H1 (cell line): ENCODE measurements at regions not wholly inside any gene's neighbourhood (a gene's known extent, or its start where the extent isn't known, plus 50 kb on each side); places are given as distances from the start of the nearest gene placed in this dataset.
A peak's percentile ranks its signal among the peaks of the same experiment; 100 is the strongest.

Source experiments
- CTCF ChIA-PET: fragments of 300-600 bp; sonication (Branson Sonifier 250); formaldehyde crosslinking; loops from one replicate; lab custom pipeline; 2021; ENCODE audit not compliant: partially characterized antibody; lab: Charles Lee
- POLR2A ChIA-PET: fragments of 300-600 bp; sonication (Branson Sonifier 250); formaldehyde crosslinking; loops from one replicate; lab custom pipeline; 2021; ENCODE audit warnings: inconsistent platforms; ENCODE audit not compliant: partially characterized antibody; lab: Charles Lee
- DNase-seq, 2 experiments: peaks; one replicate each; pipeline versions ENCODE4 v3.0.0 to v3.0.0-alpha.2; 2010 to 2022; ENCODE audit warnings: low spot score in 2 of 2, low read depth in 1 of 2, mixed read lengths in 1 of 2
- FAIRE-seq: peaks from 2 replicates; lab custom pipeline; 2011; peaks lifted over from hg19 to GRCh38; lab: Jason Lieb, UNC
- H2AFZ ChIP-seq: 2 replicates; pipeline ENCODE4 v1.8.1; 2012; ENCODE audit warnings: low read length, inconsistent platforms
- H2AK5ac ChIP-seq: 2 replicates; pipeline ENCODE4 v1.6.1; 2013; ENCODE audit warnings: low read depth, low read length
- H2BK120ac ChIP-seq: replicated peaks from 2 replicates; pipeline ENCODE3; 2013; ENCODE audit warnings: low read depth, low read length, inconsistent platforms
- H2BK12ac ChIP-seq: 2 replicates; pipeline ENCODE4 v1.6.1; 2013; ENCODE audit warnings: low read depth, low read length
- H2BK15ac ChIP-seq: 2 replicates; pipeline ENCODE4 v1.6.1; 2013; ENCODE audit warnings: low read length
- H2BK20ac ChIP-seq: 2 replicates; pipeline ENCODE4 v1.6.1; 2013; ENCODE audit warnings: low read length
- H2BK5ac ChIP-seq: 2 replicates; pipeline ENCODE4 v1.6.1; 2013; ENCODE audit warnings: low read depth, low read length
- H3K14ac ChIP-seq: 2 replicates; pipeline ENCODE4 v1.6.1; 2013; ENCODE audit warnings: inconsistent platforms; ENCODE audit not compliant: insufficient read length
- H3K18ac ChIP-seq: 2 replicates; pipeline ENCODE4 v1.6.1; 2013; ENCODE audit warnings: low read length; ENCODE audit errors: extremely low read depth
- H3K23ac ChIP-seq: 2 replicates; pipeline ENCODE4 v1.6.1; 2013; ENCODE audit warnings: inconsistent platforms; ENCODE audit not compliant: insufficient read length
- H3K23me2 ChIP-seq: 2 replicates; pipeline ENCODE4 v1.6.1; 2013; ENCODE audit warnings: low read depth, low read length
- H3K27ac ChIP-seq: 2 replicates; pipeline ENCODE4 v1.6.1; 2011; ENCODE audit warnings: low read depth, low read length, inconsistent platforms
- H3K27me3 ChIP-seq, 4 experiments: replicated peaks in 1 of 4; 1 replicate in 1 of 4; 2 replicates in 3 of 4; pipeline versions ENCODE4 v1.6.1 to v1.8.1; 2011 to 2013; ENCODE audit warnings: low read length in 3 of 4, mild to moderate bottlenecking in 3 of 4, inconsistent platforms in 2 of 4, mixed read lengths in 2 of 4, moderate library complexity in 1 of 4; ENCODE audit not compliant: control insufficient read depth in 3 of 4, insufficient read depth in 3 of 4; ENCODE audit errors: extremely low read depth in 1 of 4
- H3K36me3 ChIP-seq, 4 experiments: 2 replicates each; pipeline versions ENCODE4 v1.6.1 to v1.8.1; 2011 to 2013; ENCODE audit warnings: mild to moderate bottlenecking in 4 of 4, low read length in 3 of 4, moderate library complexity in 2 of 4, control low read depth in 1 of 4, inconsistent platforms in 1 of 4; ENCODE audit not compliant: insufficient read depth in 4 of 4, control insufficient read depth in 2 of 4
- H3K4ac ChIP-seq: replicated peaks from 2 replicates; pipeline ENCODE3; 2013; ENCODE audit warnings: low read length, low read depth, mixed read lengths, inconsistent platforms; ENCODE audit not compliant: insufficient read length
- H3K4me1 ChIP-seq, 4 experiments: replicated peaks in 1 of 4; 1 replicate in 1 of 4; 2 replicates in 3 of 4; pipeline versions ENCODE4 v1.6.1 to v1.8.1; 2011 to 2013; ENCODE audit warnings: low read length in 3 of 4, inconsistent platforms in 2 of 4, mixed read lengths in 1 of 4; ENCODE audit not compliant: insufficient read depth in 4 of 4, control insufficient read depth in 3 of 4
- H3K4me2 ChIP-seq, 2 experiments: 2 replicates each; pipeline versions ENCODE4 v1.6.1 to v1.8.1; 2011 to 2013; ENCODE audit warnings: low read depth in 2 of 2, low read length in 2 of 2, control low read depth in 1 of 2, inconsistent platforms in 1 of 2, mild to moderate bottlenecking in 1 of 2; ENCODE audit not compliant: insufficient read depth in 1 of 2
- H3K4me3 ChIP-seq, 4 experiments: fragments of 200-600, 300-600 bp in 1 of 4; sonication (generic), shearing (Covaris generic), sonication (Bioruptor Twin) in 1 of 4; 2 replicates each; pipeline versions ENCODE4 v1.5.1 to v1.8.1; 2011 to 2016; ENCODE audit warnings: low read length in 4 of 4, low read depth in 3 of 4, control low read depth in 2 of 4, inconsistent platforms in 2 of 4, mild to moderate bottlenecking in 2 of 4, mixed read lengths in 1 of 4, moderate library complexity in 1 of 4; ENCODE audit not compliant: insufficient read depth in 2 of 4; ENCODE audit errors: extremely low read depth in 1 of 4
- H3K56ac ChIP-seq: replicated peaks from 2 replicates; pipeline ENCODE3; 2013; ENCODE audit warnings: low read depth, mild to moderate bottlenecking, mixed read lengths, low read length, inconsistent platforms; ENCODE audit not compliant: insufficient read length
- H3K79me1 ChIP-seq: 2 replicates; pipeline ENCODE4 v1.6.1; 2013; ENCODE audit warnings: low read depth, low read length, control low read depth
- H3K79me2 ChIP-seq, 2 experiments: 2 replicates each; pipeline versions ENCODE4 v1.6.1 to v1.8.1; 2012 to 2013; ENCODE audit warnings: low read length in 2 of 2, mild to moderate bottlenecking in 2 of 2, inconsistent platforms in 1 of 2; ENCODE audit not compliant: insufficient read depth in 2 of 2, control insufficient read depth in 1 of 2
- H3K9ac ChIP-seq, 4 experiments: replicated peaks in 1 of 4; 1 replicate in 1 of 4; 2 replicates in 3 of 4; pipeline versions ENCODE4 v1.6.1 to v1.8.1; 2011 to 2013; ENCODE audit warnings: low read depth in 3 of 4, low read length in 3 of 4, control low read depth in 2 of 4, mild to moderate bottlenecking in 2 of 4, moderate library complexity in 2 of 4, inconsistent platforms in 1 of 4; ENCODE audit errors: extremely low read depth in 1 of 4
- H3K9me3 ChIP-seq, 2 experiments: 2 replicates each; pipeline versions ENCODE4 v1.6.1 to v1.8.1; 2012 to 2013; ENCODE audit warnings: mild to moderate bottlenecking in 2 of 2, moderate library complexity in 2 of 2, control low read depth in 1 of 2, inconsistent platforms in 1 of 2, low read depth in 1 of 2, low read length in 1 of 2, mixed read lengths in 1 of 2; ENCODE audit not compliant: insufficient read depth in 2 of 2
- H4K20me1 ChIP-seq, 2 experiments: replicated peaks in 1 of 2; 2 replicates each; pipeline versions ENCODE3 to v1.8.1; 2011 to 2013; ENCODE audit warnings: inconsistent platforms in 2 of 2, low read length in 2 of 2, mild to moderate bottlenecking in 1 of 2; ENCODE audit not compliant: insufficient read depth in 2 of 2, control insufficient read depth in 1 of 2
- H4K5ac ChIP-seq: 2 replicates; pipeline ENCODE4 v1.6.1; 2013; ENCODE audit warnings: low read length, low read depth, mixed read lengths, inconsistent platforms; ENCODE audit not compliant: insufficient read length
- H4K8ac ChIP-seq: 2 replicates; pipeline ENCODE4 v1.8.0; 2013; ENCODE audit warnings: mild to moderate bottlenecking, moderate library complexity, low read length, inconsistent platforms; ENCODE audit not compliant: insufficient read depth; ENCODE audit errors: extremely low read depth
- H4K91ac ChIP-seq: replicated peaks from 2 replicates; pipeline ENCODE3; 2013; ENCODE audit warnings: low read length, mixed read lengths, inconsistent platforms; ENCODE audit not compliant: insufficient read length
- BRCA1 ChIP-seq: IDR thresholded peaks from 2 replicates; pipeline ENCODE4 v1.6.1; 2012; ENCODE audit warnings: low read depth, low read length, improper control_type of control experiment
- CBX5 ChIP-seq: fragments of 300-800, 300-1000 bp; sonication (generic); IDR thresholded peaks from 2 replicates; pipeline ENCODE4 v1.7.1; 2016; ENCODE audit warnings: antibody characterized with exemption, low read length, low read depth
- CEBPB ChIP-seq: IDR thresholded peaks from 2 replicates; pipeline ENCODE4 v1.6.1; 2012; ENCODE audit warnings: low read depth, low read length
- CTBP2 ChIP-seq: IDR thresholded peaks from 2 replicates; pipeline ENCODE4 v1.7.0; 2011; ENCODE audit warnings: borderline replicate concordance, mild to moderate bottlenecking, moderate library complexity, mixed read lengths, low read length; ENCODE audit not compliant: insufficient read depth, insufficient read length
- HDAC2 ChIP-seq, 2 experiments: fragments of 300-600 bp in 1 of 2; sonication (generic) in 1 of 2; IDR thresholded peaks; 2 replicates each; pipeline ENCODE4 v1.6.1; 2011 to 2012; ENCODE audit warnings: low read depth in 2 of 2, low read length in 2 of 2, mild to moderate bottlenecking in 2 of 2, moderate library complexity in 2 of 2, borderline replicate concordance in 1 of 2, inconsistent platforms in 1 of 2
- JUN ChIP-seq: IDR thresholded peaks from 2 replicates; pipeline ENCODE4 v1.6.1; 2011; ENCODE audit warnings: low read depth, mild to moderate bottlenecking, improper control_type of control experiment, low read length
- KDM5A ChIP-seq: fragments of 200-600 bp; IDR thresholded peaks from 2 replicates; pipeline ENCODE4 v1.7.1; 2012; ENCODE audit warnings: mild to moderate bottlenecking, low read length, inconsistent platforms, mixed read lengths
- RNF2 ChIP-seq: fragments of 200-900, 300-1000 bp; sonication (generic); IDR thresholded peaks from 2 replicates; pipeline ENCODE4 v1.7.1; 2016; ENCODE audit warnings: borderline replicate concordance, low read depth, mild to moderate bottlenecking, antibody characterized with exemption, low read length; ENCODE audit not compliant: poor library complexity, severe bottlenecking; ENCODE audit errors: missing control alignments
- SP2 ChIP-seq: IDR thresholded peaks from 2 replicates; pipeline ENCODE4 v1.6.1; 2012; ENCODE audit warnings: mild to moderate bottlenecking, low read length, inconsistent platforms
- WGBS, 2 experiments: shearing (Covaris generic) in 1 of 2; methylation state at CpG; one replicate each; pipeline versions ENCODE4 v1.1.6 to v1.1.7; 2013 to 2015; ENCODE audit warnings: low lambda C conversion rate in 2 of 2, mixed read lengths in 2 of 2, inconsistent platforms in 1 of 2, low coverage in 1 of 2, missing lambda C conversion rate in 1 of 2; ENCODE audit not compliant: insufficient replicate concordance in 2 of 2, insufficient coverage in 1 of 2, insufficient read length in 1 of 2; ENCODE audit errors: extremely low coverage in 1 of 2, missing lambda C conversion rate in 1 of 2; 5-methylcytosine and 5-hydroxymethylcytosine counted together

DNA sequence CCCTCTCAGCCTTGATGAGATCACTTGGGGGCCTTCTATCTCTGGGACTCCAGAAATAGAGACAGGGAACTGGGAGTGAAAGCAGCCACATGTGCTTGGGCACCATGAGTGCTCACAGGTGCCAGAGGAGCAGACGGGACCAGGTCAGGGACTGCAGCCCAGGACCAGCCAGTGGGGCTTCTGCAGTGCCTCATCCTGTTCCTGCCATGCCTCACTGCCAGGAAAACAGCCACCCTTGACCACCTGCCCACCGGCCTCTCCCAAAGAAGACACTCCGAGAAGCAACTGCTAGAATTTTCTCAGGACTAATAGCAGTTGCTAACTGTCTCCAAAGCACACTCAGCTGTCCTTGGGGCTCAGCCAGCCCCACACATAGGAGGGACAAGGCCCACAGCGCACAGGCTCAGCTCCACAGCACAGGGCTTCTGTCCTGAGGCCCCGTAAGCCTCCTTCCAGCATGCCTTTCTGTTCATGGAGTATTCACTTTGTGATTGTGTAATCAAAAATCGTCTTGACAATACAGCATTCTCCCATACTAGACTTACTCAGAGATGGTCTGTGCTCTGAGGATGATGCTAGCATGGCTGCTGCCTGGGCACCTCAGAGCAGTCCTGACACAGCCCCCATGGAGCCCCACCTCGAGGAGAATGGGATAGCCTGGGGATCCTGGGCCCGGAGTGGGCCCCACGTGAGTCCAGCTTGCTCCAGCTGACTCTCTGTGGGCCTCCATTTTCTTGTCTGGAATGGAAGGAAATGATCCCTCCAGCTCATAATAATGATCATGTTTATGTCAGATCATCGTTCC, 115.7 kb upstream of the RET start:
- H3K4me3 ChIP-seq, result no peak overlapping the region
- no peaks in the 10 kb centered on the region for H3K79me2 ChIP-seq
- H2BK120ac ChIP-seq, result no peak overlapping the region
- H3K18ac ChIP-seq, result no peak overlapping the region
- H3K27me3 ChIP-seq, result no peaks in the 10 kb centered on the region
- no peak overlapping the region for H3K14ac ChIP-seq
- H2BK20ac ChIP-seq, result no peak overlapping the region
- peaks cover 0 to 3% (median 0%) of the 10 kb centered on the region in 4 experiments; a peak in 1 of 7 replicates for H3K4me1 ChIP-seq
- FAIRE-seq, result no peak
- H2BK12ac ChIP-seq, result peak overlapping the region; percentile 75; the same call in 1 of the 2 replicates
- 91% methylated on average over 10 of the region's 10 CpGs; no CpG with 5 or more reads in 1 of the 2 experiments for WGBS, 2 experiments
- no peak overlapping the region for H3K4ac ChIP-seq
- DNase-seq, result no peak
- no peak overlapping the region for H4K8ac ChIP-seq
- no peak overlapping the region for H2AFZ ChIP-seq
- H3K9ac ChIP-seq, result no peak overlapping the region
- H2BK15ac ChIP-seq, result no peak overlapping the region
- no peaks in the 10 kb centered on the region for H3K36me3 ChIP-seq
- no peak overlapping the region for H3K23ac ChIP-seq
- no peak overlapping the region for H4K5ac ChIP-seq
- ChIA-PET POLR2A (interaction anchor here (1.0 kb wide), 1 partner anchor 10 kb away, joined by 4 read pairs; no protein-coding TSS in a partner anchor), CTCF (no interaction called here)
- H3K79me1 ChIP-seq, result no peaks in the 10 kb centered on the region
- TF ChIP-seq JUN (no peak), RNF2 (no peak), BRCA1 (no peak), HDAC2 (IDR thresholded peaks at IDR 0.05; ENCODE audit: borderline replicate concordance in 1 of 2, low read depth in 2 of 2, low read length in 2 of 2) (no peak), CTBP2 (no peak), CBX5 (no peak), KDM5A (no peak), SP2 (no peak), CEBPB (no peak)
- no peak overlapping the region; the same call in 1 of the 2 replicates for H3K27ac ChIP-seq
- H4K20me1 ChIP-seq, result no peaks in the 10 kb centered on the region
- no peak overlapping the region for H3K4me2 ChIP-seq
- H4K91ac ChIP-seq, result peak overlapping the region; percentile 22
- H3K9me3 ChIP-seq, result peaks cover 0 to 4% of the 10 kb centered on the region in 2 experiments; a peak in 3 of 4 replicates
- H3K23me2 ChIP-seq, result no peaks in the 10 kb centered on the region
- no peak overlapping the region for H2BK5ac ChIP-seq
- H3K56ac ChIP-seq, result no peak overlapping the region
- no peak overlapping the region for H2AK5ac ChIP-seq
